HEK293T (cell line): ENCODE measurements at regions not wholly inside any gene's neighbourhood (a gene's known extent, or its start where the extent isn't known, plus 50 kb on each side); places are given as distances from the start of the nearest gene placed in this dataset.

Experiments used
- BHLHE40 ChIP-seq: fragments of 450-650 bp; IDR thresholded peaks from 2 replicates; pipeline ENCODE4 v1.6.1; 2016; ENCODE audit warnings: mild to moderate bottlenecking, moderate library complexity, borderline replicate concordance
- CTBP1 ChIP-seq: fragments of 450-650 bp; IDR thresholded peaks from 2 replicates; pipeline ENCODE4 v1.6.1; 2016; ENCODE audit warnings: borderline replicate concordance
- ELF4 ChIP-seq: fragments of 450-650 bp; IDR thresholded peaks from 2 replicates; pipeline ENCODE4 v1.6.1; 2017; ENCODE audit warnings: antibody characterized with exemption
- FOXA1 ChIP-seq: fragments of 450-650 bp; IDR thresholded peaks from 2 replicates; pipeline ENCODE4 v1.6.1; 2016; ENCODE audit warnings: mild to moderate bottlenecking
- FOXK2 ChIP-seq: fragments of 450-650 bp; IDR thresholded peaks from 2 replicates; pipeline ENCODE4 v1.6.1; 2016; ENCODE audit warnings: mild to moderate bottlenecking
- HDGF ChIP-seq: fragments of 450-650 bp; IDR thresholded peaks from 2 replicates; pipeline ENCODE4 v1.6.1; 2017; ENCODE audit warnings: antibody characterized with exemption, borderline replicate concordance
- LEF1 ChIP-seq: fragments of 450-650 bp; IDR thresholded peaks from 2 replicates; pipeline ENCODE4 v1.6.1; 2017; ENCODE audit warnings: mild to moderate bottlenecking, borderline replicate concordance
- SP1 ChIP-seq: fragments of 450-650 bp; IDR thresholded peaks from 2 replicates; pipeline ENCODE4 v1.6.1; 2017
- TARDBP ChIP-seq: fragments of 450-650 bp; IDR thresholded peaks from 2 replicates; pipeline ENCODE4 v1.6.1; 2016
- ZNF384 ChIP-seq: fragments of 450-650 bp; IDR thresholded peaks from 2 replicates; pipeline ENCODE4 v1.6.1; 2016

GRCh38 chr7:32206488-32206887 is 136.3 kb upstream of the PDE1C start:
- TF ChIP-seq ELF4 = no peak
- no peak for TF ChIP-seq ZNF384
- TF ChIP-seq HDGF = no peak
- TF ChIP-seq BHLHE40 = no peak
- no peak for TF ChIP-seq FOXA1
- TF ChIP-seq SP1 = no peak
- no peak for TF ChIP-seq TARDBP
- TF ChIP-seq LEF1 = no peak
- no peak for TF ChIP-seq CTBP1
- TF ChIP-seq FOXK2 = no peak
